Esophagus muscularis mucosa (tissue), 4 donors: ENCODE measurements at regions not wholly inside any gene's neighbourhood (a gene's known extent, or its start where the extent isn't known, plus 50 kb on each side); places are given as distances from the start of the nearest gene placed in this dataset.

Experiments
- DNase-seq: peaks from one replicate; pipeline ENCODE4 v3.0.0-alpha.2; 2017; ENCODE audit errors: extremely low spot score
- H3K27ac ChIP-seq, 4 donors: fragments of 200-600 bp; sonication (generic); replicated peaks in 1 of 4; 1 replicate in 3 of 4; 2 replicates in 1 of 4; pipeline ENCODE4 v1.5.1; 2016 to 2019; ENCODE audit warnings: mild to moderate bottlenecking in 1 of 4
- H3K27me3 ChIP-seq, 4 donors: fragments of 200-600 bp; sonication (generic); one replicate each; pipeline versions ENCODE4 v1.5.1 to v1.6.0; 2016 to 2019
- H3K36me3 ChIP-seq, 4 donors: fragments of 200-600 bp; sonication (generic); one replicate each; pipeline ENCODE4 v1.5.1; 2016 to 2019
- H3K4me1 ChIP-seq, 4 donors: fragments of 200-600 bp; sonication (generic); one replicate each; pipeline ENCODE4 v1.5.1; 2016 to 2019
- H3K4me3 ChIP-seq, 4 donors: fragments of 200-600 bp; sonication (generic); 1 replicate in 2 of 4; 2 replicates in 2 of 4; pipeline ENCODE4 v1.5.1; 2016 to 2019; ENCODE audit warnings: mild to moderate bottlenecking in 4 of 4, moderate library complexity in 1 of 4
- H3K9me3 ChIP-seq, 4 donors: fragments of 200-600 bp; sonication (generic); 1 replicate in 3 of 4; 2 replicates in 1 of 4; pipeline ENCODE4 v1.5.1; 2016 to 2019
- EP300 ChIP-seq: sonication (generic); formaldehyde crosslinking; IDR thresholded peaks from one replicate; pipeline ENCODE4 v1.6.1; 2017; ENCODE audit warnings: antibody characterized with exemption
- POLR2A ChIP-seq: fragments of 450-650 bp; IDR thresholded peaks from one replicate; pipeline ENCODE4 v1.6.1; 2017; ENCODE audit warnings: antibody characterized with exemption, moderate library complexity, mild to moderate bottlenecking, low read depth
- POLR2AphosphoS5 ChIP-seq, 2 donors: sonication (generic); formaldehyde crosslinking; IDR thresholded peaks; one replicate each; pipeline ENCODE4 v1.6.1; 2017; ENCODE audit warnings: antibody characterized with exemption in 2 of 2
- WGBS: methylation state at CpG from one replicate; pipeline ENCODE4 v1.1.5; 2018; 5-methylcytosine and 5-hydroxymethylcytosine counted together
- intact Hi-C: fragments of 100-400 bp; cut with DNase I; formaldehyde crosslinking; loops from one replicate; pipeline ENCODE4 v1.15.1; 2023
- TF ChIP-seq, protein P1 (sequence below), 3 experiments: fragments of 200-600 bp in 2 of 3; fragments of 450-650 bp in 1 of 3; sonication (generic) in 2 of 3; IDR thresholded peaks; one replicate each; pipeline ENCODE4 v1.5.1; 2017 to 2019; ENCODE audit warnings: antibody characterized with exemption in 3 of 3, mild to moderate bottlenecking in 2 of 3, moderate library complexity in 1 of 3

DNA sequence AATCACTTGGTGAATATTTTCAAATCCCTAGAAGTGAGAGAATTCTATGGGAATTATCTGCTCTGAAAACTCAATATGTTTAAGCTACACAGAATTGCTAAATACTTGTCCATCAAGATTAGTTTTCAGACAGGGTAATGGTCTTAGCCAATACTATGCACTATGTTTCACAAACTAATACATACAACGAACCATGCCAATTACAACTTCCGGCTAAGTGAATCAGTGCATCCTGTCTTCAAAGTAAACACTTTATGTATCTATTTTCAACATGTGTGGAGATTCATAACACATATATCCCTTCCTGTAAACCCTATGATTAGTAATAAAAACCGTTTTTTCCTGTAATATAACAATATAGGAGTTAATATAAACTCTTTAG is 181.5 kb downstream of the POSTN start:
- DNase-seq, result no peak
- 64% methylated on average over 3 of the region's 3 CpGs for WGBS
- H3K27me3 ChIP-seq, result no peaks in the 10 kb centered on the region
- no peaks in the 10 kb centered on the region for H3K9me3 ChIP-seq
- H3K4me3 ChIP-seq, result no peak overlapping the region
- TF ChIP-seq POLR2A (no peak), EP300 (no peak)
- no peaks in the 10 kb centered on the region for H3K36me3 ChIP-seq
- no peak overlapping the region for H3K27ac ChIP-seq
- intact Hi-C loops, result no loop called here
- no peaks in the 10 kb centered on the region for H3K4me1 ChIP-seq

DNA sequence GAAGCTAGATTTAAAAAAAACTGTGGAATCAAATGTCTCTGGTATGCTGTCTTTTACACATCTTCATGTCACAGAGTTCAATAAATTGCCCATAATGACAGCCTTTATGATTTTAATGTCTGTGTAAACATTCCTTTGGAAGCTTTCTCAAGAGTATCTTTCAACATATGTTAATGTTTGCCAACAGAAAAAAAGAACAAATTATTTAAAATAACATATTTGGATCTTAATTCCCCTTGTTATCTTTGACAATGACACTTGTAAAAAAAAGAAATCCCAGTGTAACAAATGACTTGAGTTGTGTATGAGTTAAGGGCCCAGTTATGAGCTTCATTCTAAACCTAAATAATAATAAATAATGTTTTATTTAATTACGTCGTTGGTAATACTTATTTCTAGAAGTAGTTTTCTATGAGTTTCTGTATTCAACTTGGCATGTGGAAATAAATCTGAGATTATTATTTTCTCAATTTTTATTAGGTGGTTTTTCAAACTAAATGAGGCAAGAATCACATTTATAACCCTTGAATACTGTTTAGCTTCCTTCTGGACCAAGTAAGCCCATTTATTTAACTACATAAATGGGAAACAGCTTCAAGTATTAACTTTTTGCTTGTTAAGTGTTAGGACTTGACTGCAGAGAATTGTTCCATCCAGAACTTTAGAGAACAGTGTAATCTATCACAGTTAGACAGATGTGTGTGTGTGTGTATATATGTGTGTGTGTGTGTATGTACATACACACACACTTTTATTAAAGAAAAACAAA is 182.1 kb downstream of the POSTN start:
- TF ChIP-seq EP300, result no peak
- TF ChIP-seq, protein P1, sequence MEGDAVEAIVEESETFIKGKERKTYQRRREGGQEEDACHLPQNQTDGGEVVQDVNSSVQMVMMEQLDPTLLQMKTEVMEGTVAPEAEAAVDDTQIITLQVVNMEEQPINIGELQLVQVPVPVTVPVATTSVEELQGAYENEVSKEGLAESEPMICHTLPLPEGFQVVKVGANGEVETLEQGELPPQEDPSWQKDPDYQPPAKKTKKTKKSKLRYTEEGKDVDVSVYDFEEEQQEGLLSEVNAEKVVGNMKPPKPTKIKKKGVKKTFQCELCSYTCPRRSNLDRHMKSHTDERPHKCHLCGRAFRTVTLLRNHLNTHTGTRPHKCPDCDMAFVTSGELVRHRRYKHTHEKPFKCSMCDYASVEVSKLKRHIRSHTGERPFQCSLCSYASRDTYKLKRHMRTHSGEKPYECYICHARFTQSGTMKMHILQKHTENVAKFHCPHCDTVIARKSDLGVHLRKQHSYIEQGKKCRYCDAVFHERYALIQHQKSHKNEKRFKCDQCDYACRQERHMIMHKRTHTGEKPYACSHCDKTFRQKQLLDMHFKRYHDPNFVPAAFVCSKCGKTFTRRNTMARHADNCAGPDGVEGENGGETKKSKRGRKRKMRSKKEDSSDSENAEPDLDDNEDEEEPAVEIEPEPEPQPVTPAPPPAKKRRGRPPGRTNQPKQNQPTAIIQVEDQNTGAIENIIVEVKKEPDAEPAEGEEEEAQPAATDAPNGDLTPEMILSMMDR (IDR thresholded peaks at IDR 0.05), result no peak
- no peak for TF ChIP-seq POLR2A
- TF ChIP-seq POLR2AphosphoS5 (IDR thresholded peaks at IDR 0.05), result no peak
- Histone ChIP-seq H3K27ac (no peak overlapping the region), H3K36me3 (no peaks in the 10 kb centered on the region), H3K4me1 (no peaks in the 10 kb centered on the region), H3K27me3 (no peaks in the 10 kb centered on the region), H3K9me3 (no peaks in the 10 kb centered on the region), H3K4me3 (no peak overlapping the region)
- DNase-seq, result no peak
- intact Hi-C loops, result no loop called here
- WGBS, result 72% methylated on average over 2 of the region's 2 CpGs

DNA sequence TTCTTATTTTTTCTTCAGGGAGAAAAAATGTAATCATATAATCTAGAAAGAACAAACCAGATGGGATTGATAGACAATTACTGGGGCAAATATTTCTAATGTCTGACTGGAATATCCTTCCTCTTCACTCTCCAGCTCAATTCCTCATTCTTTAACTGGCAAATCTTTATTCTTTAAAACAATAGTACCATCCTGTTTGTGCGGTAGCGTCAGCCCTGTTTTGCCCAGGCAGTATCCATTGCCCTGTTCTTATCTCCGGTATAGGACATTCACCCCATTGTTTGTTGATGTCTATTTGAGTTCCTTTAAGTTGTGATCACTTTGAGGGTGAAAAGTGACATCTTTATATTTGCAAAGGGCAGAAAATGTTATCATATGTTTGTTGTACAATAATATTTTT is 185.4 kb downstream of the POSTN start:
- 81% methylated on average over 3 of the region's 3 CpGs for WGBS
- no peaks in the 10 kb centered on the region for H3K9me3 ChIP-seq
- H3K27me3 ChIP-seq, result no peaks in the 10 kb centered on the region
- H3K4me3 ChIP-seq, result no peak overlapping the region
- H3K4me1 ChIP-seq, result no peaks in the 10 kb centered on the region
- H3K27ac ChIP-seq, result no peak overlapping the region
- intact Hi-C loops, result no loop called here
- no peak for DNase-seq
- TF ChIP-seq, protein P1 (IDR thresholded peaks at IDR 0.05), result no peak
- TF ChIP-seq EP300 (no peak), POLR2A (no peak), POLR2AphosphoS5 (IDR thresholded peaks at IDR 0.05) (no peak)
- no peaks in the 10 kb centered on the region for H3K36me3 ChIP-seq

DNA sequence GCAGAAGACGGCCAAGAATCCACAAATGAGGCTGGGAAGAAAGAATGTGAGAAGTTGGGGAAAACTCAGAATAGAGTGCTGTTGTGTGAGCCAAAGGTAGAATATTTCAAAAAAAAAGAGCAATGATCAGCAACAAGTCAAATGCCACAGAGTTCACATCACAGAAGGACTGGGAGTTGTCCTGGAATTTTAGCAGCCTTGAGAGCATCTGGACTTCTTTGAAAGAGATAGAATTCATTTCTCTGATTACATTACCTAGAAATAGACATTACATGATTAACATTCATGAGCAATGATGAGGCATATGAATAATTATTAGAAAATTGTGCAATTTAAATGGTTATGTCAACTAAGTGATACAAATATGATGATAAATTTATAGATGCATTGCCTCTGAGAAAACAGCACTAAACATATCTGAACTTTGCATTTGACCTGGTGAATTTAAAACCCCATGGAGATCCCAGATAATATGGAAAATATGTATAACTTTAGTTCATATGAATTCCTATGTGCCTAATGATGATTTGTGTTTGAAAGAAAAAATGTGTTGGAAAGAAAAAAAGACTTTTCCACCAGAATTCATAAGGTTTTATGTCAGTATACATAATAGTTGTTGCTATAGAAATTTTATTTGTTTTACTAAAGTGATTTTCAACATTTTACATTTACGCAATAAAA is 186.2 kb downstream of the POSTN start:
- WGBS, result 88% methylated on average over 2 of the region's 2 CpGs
- TF ChIP-seq EP300 (no peak), POLR2A (no peak), POLR2AphosphoS5 (IDR thresholded peaks at IDR 0.05) (no peak)
- TF ChIP-seq, protein P1 (IDR thresholded peaks at IDR 0.05), result no peak
- Histone ChIP-seq H3K27me3 (no peaks in the 10 kb centered on the region), H3K4me1 (no peaks in the 10 kb centered on the region), H3K27ac (no peak overlapping the region), H3K9me3 (no peaks in the 10 kb centered on the region), H3K36me3 (no peaks in the 10 kb centered on the region), H3K4me3 (no peak overlapping the region)
- intact Hi-C loops, result no loop called here
- DNase-seq, result no peak

DNA sequence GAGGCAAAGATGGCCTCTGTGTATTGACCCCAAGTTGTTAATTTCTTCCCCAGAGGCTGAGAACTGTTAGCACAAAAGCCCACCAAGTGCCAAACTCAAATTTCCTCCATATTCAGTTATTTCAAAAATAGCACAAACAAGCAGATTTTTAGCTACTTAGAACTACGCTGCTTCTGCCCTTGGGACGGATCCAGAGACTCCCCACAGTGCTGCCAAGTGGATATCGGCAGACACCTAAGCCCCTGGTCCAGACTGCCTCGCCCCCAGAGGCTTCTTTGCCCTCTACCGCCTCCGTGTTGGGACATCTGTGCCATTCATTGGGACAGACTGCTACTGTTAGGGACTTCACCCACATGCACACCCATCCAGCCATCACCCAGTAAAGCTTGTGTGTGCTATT is 188.3 kb downstream of the POSTN start:
- no peaks in the 10 kb centered on the region for H3K9me3 ChIP-seq
- no peak for DNase-seq
- H3K36me3 ChIP-seq, result no peaks in the 10 kb centered on the region
- TF ChIP-seq EP300, result no peak
- no peak for TF ChIP-seq POLR2A
- TF ChIP-seq POLR2AphosphoS5 (IDR thresholded peaks at IDR 0.05), result no peak
- TF ChIP-seq, protein P1 (IDR thresholded peaks at IDR 0.05), result no peak
- H3K27ac ChIP-seq, result no peak overlapping the region
- H3K4me3 ChIP-seq, result no peak overlapping the region
- intact Hi-C loops, result no loop called here
- WGBS, result 65% methylated on average over 4 of the region's 6 CpGs
- H3K4me1 ChIP-seq, result no peaks in the 10 kb centered on the region
- H3K27me3 ChIP-seq, result no peaks in the 10 kb centered on the region
